KG1 (cell line): ENCODE measurements at regions not wholly inside any gene's neighbourhood (a gene's known extent, or its start where the extent isn't known, plus 50 kb on each side); places are given as distances from the start of the nearest gene placed in this dataset.

Experiments used
- DNase-seq: peaks from one replicate; lab custom pipeline; 2025; lab: John Stamatoyannopoulos, UW

DNA sequence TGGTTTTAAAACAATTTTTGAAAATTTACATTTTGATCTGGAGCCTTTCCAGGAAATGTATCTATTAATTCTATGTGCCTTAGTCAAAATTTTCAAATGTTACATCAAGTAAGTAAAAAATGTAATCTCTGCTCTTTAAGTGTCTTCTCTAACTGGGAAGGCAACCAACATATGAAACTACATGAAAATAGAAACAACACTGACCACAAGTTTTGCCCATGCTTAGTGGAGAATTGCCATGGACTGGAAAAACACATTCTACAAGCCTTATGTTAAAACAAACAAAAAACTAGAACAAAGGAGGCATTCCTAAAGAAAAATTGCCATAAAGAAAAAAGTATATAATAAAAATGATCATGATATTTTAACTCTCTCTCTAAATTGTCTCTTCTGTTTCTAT lies 75.9 kb upstream of the SPRED1 start:
- DNase-seq: no peak

DNA sequence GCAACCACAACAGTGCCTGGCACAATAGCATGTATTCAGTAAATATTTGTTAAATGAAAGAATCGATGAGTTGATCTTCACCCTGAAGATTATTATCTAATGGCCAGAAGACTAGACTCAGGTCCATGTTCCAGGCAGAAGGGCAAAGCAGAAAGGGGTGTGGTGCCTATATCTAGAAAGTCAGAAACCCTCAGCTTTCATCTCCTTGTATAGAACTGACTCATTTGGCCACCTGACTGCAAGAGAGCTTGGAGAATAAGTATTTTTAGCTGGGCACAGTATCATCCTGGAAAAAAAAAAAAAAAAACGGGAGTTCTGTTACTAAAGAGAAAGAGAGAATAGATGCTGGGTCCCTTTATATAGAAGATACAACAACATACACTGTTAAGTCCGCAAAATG lies 69.7 kb upstream of the SPRED1 start:
- no peak for DNase-seq

- no peak for DNase-seq
Observed at GRCh38 chr15:38186507-38186906, 66.1 kb upstream of the SPRED1 start.

- no peak for DNase-seq
Observed at GRCh38 chr15:38187630-38188313, 64.9 kb upstream of the SPRED1 start.

GRCh38 chr15:38189671-38190295 lies 62.9 kb upstream of the SPRED1 start:
- DNase-seq: no peak

GRCh38 chr15:38190501-38190900 lies 62.1 kb upstream of the SPRED1 start:
- no peak for DNase-seq

DNA sequence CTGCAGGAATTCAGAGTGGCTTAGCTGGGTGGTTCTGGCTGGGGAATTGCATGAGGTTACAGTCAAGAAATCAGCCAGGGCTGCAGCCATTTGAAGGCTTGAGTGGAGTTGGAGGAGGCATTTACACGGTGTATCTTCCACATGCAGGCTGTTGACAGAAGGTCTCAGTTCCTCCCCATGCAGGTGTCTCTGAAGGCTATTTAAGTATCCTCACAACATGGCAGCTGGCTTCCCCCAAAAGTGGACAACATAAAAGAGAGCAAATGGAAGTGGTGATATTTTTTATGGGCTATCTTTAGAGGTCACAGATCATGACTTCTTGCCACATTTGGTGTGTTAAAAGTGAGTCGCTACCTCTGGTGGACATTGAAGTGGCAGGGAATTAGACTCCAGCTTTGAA lies 60.1 kb upstream of the SPRED1 start:
- DNase-seq: no peak

DNA sequence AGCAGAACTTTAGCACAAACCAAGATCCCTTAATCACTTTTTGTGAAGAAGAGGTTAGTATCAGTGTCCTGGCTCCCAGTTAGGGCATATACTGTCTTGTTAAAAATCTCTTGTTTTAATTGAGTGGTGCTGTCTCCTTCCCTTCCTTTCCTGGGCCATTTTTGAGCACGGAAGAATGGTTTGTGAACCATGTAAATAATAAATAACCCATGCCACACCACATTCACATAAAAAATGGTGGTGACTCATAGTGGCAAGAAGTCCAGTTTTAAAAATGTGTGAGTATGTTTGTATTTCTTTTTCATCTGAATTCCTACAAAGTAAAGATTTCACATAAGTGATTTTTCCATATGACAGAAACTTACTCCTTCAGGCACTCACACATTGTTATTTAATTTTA lies 59.1 kb upstream of the SPRED1 start:
- no peak for DNase-seq

DNA sequence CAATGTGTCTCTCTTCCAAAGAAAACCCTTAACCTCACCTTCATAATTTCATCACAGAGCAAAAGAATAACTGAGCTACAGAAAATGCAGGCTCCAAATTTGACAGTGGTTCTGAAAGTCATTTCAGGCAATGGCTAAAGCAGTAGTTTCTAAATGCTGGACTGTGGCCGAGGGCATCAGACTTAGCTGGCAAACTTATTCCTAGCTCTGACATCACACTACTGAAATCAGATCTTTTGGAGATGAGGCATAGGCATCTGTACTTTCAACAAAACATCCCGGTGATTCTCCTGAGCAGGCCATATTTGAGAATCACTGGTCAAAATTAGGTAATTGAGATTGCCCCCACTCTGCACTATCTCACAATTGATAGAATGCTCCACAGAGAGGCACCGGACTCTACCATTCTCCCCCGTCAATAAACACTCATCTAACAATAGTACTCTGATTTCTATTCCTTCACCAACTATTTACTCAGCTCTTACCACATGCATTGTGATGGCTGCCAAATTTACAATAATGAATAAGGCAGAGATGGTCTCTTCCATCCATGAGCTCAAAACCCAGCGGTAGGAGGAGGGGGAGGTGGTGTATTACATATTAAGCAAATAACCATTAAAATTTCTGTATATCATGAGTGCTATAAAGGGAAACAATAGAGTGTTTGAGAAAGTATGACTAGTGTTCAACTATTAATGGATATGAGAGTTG lies 57.3 kb upstream of the SPRED1 start:
- DNase-seq: no peak

- DNase-seq: no peak
Observed at GRCh38 chr15:38196076-38196475, 56.6 kb upstream of the SPRED1 start.

DNA sequence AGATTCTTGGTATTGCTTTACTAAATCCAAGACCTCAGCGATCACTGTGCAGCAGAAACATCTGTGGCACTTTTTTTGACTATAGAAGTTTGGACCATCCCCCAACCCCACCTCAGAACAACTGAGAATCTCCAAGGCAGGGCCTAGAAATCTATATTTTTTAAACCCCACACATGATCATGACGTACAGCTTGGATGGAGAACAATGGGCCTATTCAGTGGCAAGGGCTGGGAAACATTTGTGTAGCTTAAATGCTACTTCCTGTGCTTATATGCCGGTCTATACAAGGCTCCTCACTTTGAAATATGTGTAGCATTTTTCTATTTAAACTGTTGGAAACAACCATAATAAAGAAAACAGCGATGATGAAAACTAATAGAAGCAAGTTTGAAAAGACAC lies 55.1 kb upstream of the SPRED1 start:
- no peak for DNase-seq

DNA sequence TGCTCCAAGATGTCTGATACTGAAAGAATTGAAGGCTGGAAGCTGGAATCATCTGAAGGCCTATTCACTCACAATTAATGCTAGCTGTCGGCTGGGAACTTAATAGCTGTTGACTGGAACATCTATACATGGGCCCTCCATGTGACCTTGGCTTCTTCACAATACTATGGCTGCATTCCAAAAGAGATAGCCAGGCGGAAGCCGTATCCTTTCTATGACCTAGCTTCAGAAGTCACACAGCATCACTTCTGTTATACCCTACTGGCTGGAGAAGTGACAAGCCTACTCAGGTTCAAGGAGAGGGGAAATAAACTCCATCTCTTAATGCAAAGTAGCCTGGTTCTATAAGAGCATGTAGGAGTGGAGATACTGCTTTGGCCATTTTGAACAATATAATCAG lies 50.9 kb upstream of the SPRED1 start:
- DNase-seq: no peak

GRCh38 chr15:38202361-38202760 lies 50.3 kb upstream of the SPRED1 start:
- no peak for DNase-seq
